HL-60 (cell line): ENCODE measurements at regions not wholly inside any gene's neighbourhood (a gene's known extent, or its start where the extent isn't known, plus 50 kb on each side); places are given as distances from the start of the nearest gene placed in this dataset.

Source experiments
- DNase-seq, 2 experiments: peaks; one replicate each; pipeline ENCODE4 v3.0.0-alpha.2; 2010 to 2020; ENCODE audit warnings: low read depth in 1 of 2, low spot score in 1 of 2
- H3K27ac ChIP-seq: fragments of 250-450 bp; sonication (Bioruptor Pico); replicated peaks from 2 replicates; pipeline ENCODE4 v1.5.1; 2020; ENCODE audit warnings: mild to moderate bottlenecking, moderate library complexity
- H3K27me3 ChIP-seq: fragments of 250-450 bp; sonication (Bioruptor Pico); 2 replicates; pipeline ENCODE4 v1.5.1; 2021; ENCODE audit warnings: mild to moderate bottlenecking, moderate library complexity; ENCODE audit not compliant: insufficient read depth, poor library complexity, severe bottlenecking
- H3K4me3 ChIP-seq: replicated peaks from 2 replicates; pipeline ENCODE4 v1.5.1; 2011; ENCODE audit warnings: mild to moderate bottlenecking, control low read depth, low read length; ENCODE audit not compliant: insufficient read depth
- GABPA ChIP-seq: IDR thresholded peaks from 2 replicates; pipeline ENCODE4 v1.6.1; 2012; ENCODE audit warnings: low read depth
- POLR2AphosphoS5 ChIP-seq: IDR thresholded peaks from 2 replicates; pipeline ENCODE4 v1.6.1; 2012; ENCODE audit warnings: low read depth
- SPI1 ChIP-seq: IDR thresholded peaks from 2 replicates; pipeline ENCODE4 v1.6.1; 2012; ENCODE audit warnings: low read depth, mild to moderate bottlenecking, borderline replicate concordance
- TF ChIP-seq, protein P1 (sequence below): IDR thresholded peaks from 2 replicates; pipeline ENCODE4 v1.6.1; 2012; ENCODE audit warnings: low read depth; ENCODE audit not compliant: insufficient replicate concordance
- TF ChIP-seq, protein P2 (sequence below): IDR thresholded peaks from one replicate; pipeline ENCODE4 v1.5.1; 2011; ENCODE audit warnings: low read length, control low read depth, inconsistent platforms; ENCODE audit not compliant: insufficient read depth

DNA sequence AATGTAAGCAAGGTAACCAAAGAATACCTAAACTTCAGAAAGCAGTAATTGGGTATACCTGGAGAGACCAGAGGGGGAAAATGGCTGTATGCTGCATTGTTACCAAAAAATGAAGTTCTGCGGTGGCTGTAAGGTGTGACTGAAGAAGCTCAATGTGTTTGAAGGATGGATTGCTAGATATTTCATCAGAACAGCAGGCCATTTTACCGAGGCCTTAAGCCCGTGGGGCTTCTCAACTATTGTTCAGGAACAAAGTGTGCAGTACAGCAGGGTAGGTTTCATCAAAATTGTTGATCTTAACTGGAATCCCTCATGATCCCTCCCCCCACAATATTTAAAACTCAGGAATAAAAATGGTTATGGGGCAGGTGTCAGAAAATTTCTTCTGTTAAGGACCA is 204.0 kb upstream of the GHITM start:
- no peak for DNase-seq
- TF ChIP-seq POLR2AphosphoS5: no peak
- TF ChIP-seq SPI1: no peak
- TF ChIP-seq, protein P1, sequence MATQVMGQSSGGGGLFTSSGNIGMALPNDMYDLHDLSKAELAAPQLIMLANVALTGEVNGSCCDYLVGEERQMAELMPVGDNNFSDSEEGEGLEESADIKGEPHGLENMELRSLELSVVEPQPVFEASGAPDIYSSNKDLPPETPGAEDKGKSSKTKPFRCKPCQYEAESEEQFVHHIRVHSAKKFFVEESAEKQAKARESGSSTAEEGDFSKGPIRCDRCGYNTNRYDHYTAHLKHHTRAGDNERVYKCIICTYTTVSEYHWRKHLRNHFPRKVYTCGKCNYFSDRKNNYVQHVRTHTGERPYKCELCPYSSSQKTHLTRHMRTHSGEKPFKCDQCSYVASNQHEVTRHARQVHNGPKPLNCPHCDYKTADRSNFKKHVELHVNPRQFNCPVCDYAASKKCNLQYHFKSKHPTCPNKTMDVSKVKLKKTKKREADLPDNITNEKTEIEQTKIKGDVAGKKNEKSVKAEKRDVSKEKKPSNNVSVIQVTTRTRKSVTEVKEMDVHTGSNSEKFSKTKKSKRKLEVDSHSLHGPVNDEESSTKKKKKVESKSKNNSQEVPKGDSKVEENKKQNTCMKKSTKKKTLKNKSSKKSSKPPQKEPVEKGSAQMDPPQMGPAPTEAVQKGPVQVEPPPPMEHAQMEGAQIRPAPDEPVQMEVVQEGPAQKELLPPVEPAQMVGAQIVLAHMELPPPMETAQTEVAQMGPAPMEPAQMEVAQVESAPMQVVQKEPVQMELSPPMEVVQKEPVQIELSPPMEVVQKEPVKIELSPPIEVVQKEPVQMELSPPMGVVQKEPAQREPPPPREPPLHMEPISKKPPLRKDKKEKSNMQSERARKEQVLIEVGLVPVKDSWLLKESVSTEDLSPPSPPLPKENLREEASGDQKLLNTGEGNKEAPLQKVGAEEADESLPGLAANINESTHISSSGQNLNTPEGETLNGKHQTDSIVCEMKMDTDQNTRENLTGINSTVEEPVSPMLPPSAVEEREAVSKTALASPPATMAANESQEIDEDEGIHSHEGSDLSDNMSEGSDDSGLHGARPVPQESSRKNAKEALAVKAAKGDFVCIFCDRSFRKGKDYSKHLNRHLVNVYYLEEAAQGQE: no peak
- TF ChIP-seq, protein P2, sequence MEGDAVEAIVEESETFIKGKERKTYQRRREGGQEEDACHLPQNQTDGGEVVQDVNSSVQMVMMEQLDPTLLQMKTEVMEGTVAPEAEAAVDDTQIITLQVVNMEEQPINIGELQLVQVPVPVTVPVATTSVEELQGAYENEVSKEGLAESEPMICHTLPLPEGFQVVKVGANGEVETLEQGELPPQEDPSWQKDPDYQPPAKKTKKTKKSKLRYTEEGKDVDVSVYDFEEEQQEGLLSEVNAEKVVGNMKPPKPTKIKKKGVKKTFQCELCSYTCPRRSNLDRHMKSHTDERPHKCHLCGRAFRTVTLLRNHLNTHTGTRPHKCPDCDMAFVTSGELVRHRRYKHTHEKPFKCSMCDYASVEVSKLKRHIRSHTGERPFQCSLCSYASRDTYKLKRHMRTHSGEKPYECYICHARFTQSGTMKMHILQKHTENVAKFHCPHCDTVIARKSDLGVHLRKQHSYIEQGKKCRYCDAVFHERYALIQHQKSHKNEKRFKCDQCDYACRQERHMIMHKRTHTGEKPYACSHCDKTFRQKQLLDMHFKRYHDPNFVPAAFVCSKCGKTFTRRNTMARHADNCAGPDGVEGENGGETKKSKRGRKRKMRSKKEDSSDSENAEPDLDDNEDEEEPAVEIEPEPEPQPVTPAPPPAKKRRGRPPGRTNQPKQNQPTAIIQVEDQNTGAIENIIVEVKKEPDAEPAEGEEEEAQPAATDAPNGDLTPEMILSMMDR: no peak
- TF ChIP-seq GABPA: no peak
- H3K4me3 ChIP-seq: no peak overlapping the region
- H3K27me3 ChIP-seq: no peaks in the 10 kb centered on the region
- H3K27ac ChIP-seq: no peak overlapping the region

DNA sequence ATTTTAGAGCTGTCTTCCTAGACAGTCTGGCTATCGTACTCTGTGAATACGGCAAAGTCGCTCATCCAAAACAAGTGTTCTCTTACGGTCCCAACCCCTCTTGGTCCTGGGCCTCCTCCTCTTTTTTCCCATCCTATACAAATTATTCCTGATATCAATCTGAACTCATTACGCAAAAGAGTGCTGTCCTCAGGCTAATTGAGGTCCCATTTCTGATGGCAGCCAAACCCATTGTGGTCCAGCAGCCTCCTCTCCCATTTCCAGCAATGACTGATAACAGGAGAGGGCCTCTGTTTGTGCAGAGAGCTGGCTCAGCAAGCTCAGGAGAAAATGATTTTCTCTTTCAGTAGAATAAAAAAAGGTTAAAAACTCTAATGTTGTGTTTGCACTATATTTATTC is 203.4 kb upstream of the GHITM start:
- no peak overlapping the region for H3K27ac ChIP-seq
- no peak overlapping the region for H3K4me3 ChIP-seq
- no peaks in the 10 kb centered on the region for H3K27me3 ChIP-seq
- no peak for DNase-seq
- TF ChIP-seq, protein P2: no peak
- TF ChIP-seq, protein P1: no peak
- TF ChIP-seq GABPA: no peak

DNA sequence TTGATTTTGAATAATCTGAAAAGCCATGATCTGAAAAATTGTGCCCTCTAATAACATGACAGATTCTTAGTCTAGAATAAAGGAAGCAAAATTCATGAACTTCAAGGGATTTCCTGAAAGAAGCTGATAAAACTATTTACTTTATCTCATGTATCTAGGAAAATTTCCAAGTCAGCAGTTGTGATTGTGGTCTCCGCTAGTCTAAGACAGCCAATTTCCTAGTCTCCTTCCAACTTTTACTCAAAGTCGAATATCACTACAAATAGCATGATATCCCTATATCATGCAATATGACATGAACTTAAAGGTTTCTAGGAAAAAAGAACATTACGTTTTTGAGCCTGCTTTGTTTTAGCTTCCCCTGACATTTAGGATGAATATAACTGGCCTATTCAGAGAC is 202.1 kb upstream of the GHITM start:
- H3K27me3 ChIP-seq: no peaks in the 10 kb centered on the region
- TF ChIP-seq, protein P2: no peak
- no peak for TF ChIP-seq SPI1
- TF ChIP-seq, protein P1: no peak
- TF ChIP-seq GABPA: no peak
- TF ChIP-seq POLR2AphosphoS5: no peak
- no peak for DNase-seq
- no peak overlapping the region for H3K4me3 ChIP-seq
- no peak overlapping the region for H3K27ac ChIP-seq
